ENCODE measurements at regions not wholly inside any gene's neighbourhood (a gene's known extent, or its start where the extent isn't known, plus 50 kb on each side); places are given as distances from the start of the nearest gene placed in this dataset.

DNA sequence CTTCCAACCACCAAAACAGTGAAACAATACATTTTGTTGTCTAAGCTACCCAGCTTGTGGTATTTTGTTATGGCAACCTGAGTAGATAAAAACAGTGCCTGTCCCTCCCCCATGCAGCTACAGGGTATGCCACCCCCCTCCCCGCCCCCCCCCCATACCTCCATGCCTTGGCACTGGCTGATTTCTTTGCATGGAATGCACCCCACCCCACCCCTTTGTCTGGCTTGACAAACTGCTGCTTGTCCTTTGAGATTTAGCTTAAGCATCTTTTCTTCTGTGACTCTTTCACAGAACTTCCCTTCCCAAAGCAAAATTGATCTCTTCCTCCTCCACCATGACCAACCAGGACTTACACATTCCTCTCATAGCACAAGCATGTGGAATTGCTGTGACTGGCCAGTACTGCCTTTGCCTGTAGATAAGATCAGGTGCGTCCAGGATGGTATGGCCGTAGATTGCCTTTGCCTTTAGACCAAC lies 64.6 kb upstream of the ADGRF1 start:
- Histone ChIP-seq H3K79me1 (ENCODE audit: low read depth, low read length) (no peaks in the 10 kb centered on the region), H4K5ac (ENCODE audit: insufficient read length, low read depth, low read length) (no peak overlapping the region), H4K8ac (ENCODE audit: extremely low read depth, insufficient read depth, low read length) (no peak overlapping the region), H2BK5ac (ENCODE audit: low read depth, low read length) (peak overlapping the region; percentile 94), H4K20me1 (replicated peaks in 1 of 2; ENCODE audit: control insufficient read depth in 1 of 2, insufficient read depth in 2 of 2, low read length in 2 of 2) (no peaks in the 10 kb centered on the region), H3K23ac (ENCODE audit: insufficient read length) (no peak overlapping the region), H2BK12ac (ENCODE audit: low read depth, low read length) (peak overlapping the region; percentile 10), H3K23me2 (ENCODE audit: low read depth, low read length) (no peaks in the 10 kb centered on the region), H2AFZ (ENCODE audit: low read length) (peak overlapping the region; percentile 84; the same call in 1 of the 2 replicates), H3K18ac (ENCODE audit: extremely low read depth, low read length) (no peak overlapping the region; the same call in 1 of the 2 replicates), H3K9ac (replicated peaks in 1 of 4; ENCODE audit: extremely low read depth in 1 of 4, low read depth in 3 of 4, low read length in 3 of 4) (no peak overlapping the region), H2BK15ac (ENCODE audit: low read length) (no peak overlapping the region), H3K36me3 (ENCODE audit: control insufficient read depth in 2 of 4, insufficient read depth in 4 of 4, low read length in 3 of 4) (no peaks in the 10 kb centered on the region), H2AK5ac (ENCODE audit: low read depth, low read length) (peak overlapping the region; percentile 97; the same call in 1 of the 2 replicates), H3K56ac (replicated peaks; ENCODE audit: insufficient read length, low read depth, low read length) (no peak overlapping the region), H3K27ac (ENCODE audit: low read depth, low read length) (peak overlapping the region; percentile 77), H3K4me2 (ENCODE audit: insufficient read depth in 1 of 2, low read depth in 2 of 2, low read length in 2 of 2) (peak overlapping the region in 1 of 2 experiments; percentile 7; a peak in 1 of 4 replicates), H3K4ac (replicated peaks; ENCODE audit: insufficient read length, low read depth, low read length) (no peak overlapping the region), H2BK20ac (ENCODE audit: low read length) (0 out of 2 replicates have a peak overlapping the region, but pooled peaks have one; percentile 0), H3K4me1 (replicated peaks in 1 of 4; ENCODE audit: control insufficient read depth in 3 of 4, insufficient read depth in 4 of 4, low read length in 3 of 4) (peaks cover 4 to 12% (median 8%) of the 10 kb centered on the region in 4 experiments; a peak in 6 of 7 replicates), H3K27me3 (replicated peaks in 1 of 4; ENCODE audit: control insufficient read depth in 3 of 4, extremely low read depth in 1 of 4, insufficient read depth in 3 of 4, low read length in 3 of 4) (no peaks in the 10 kb centered on the region), H4K91ac (replicated peaks; ENCODE audit: insufficient read length, low read length) (no peak overlapping the region), H3K4me3 (ENCODE audit: extremely low read depth in 1 of 4, insufficient read depth in 2 of 4, low read depth in 3 of 4, low read length in 4 of 4) (no peak overlapping the region), H3K79me2 (ENCODE audit: control insufficient read depth in 1 of 2, insufficient read depth in 2 of 2, low read length in 2 of 2) (no peaks in the 10 kb centered on the region), H3K14ac (ENCODE audit: insufficient read length) (no peak overlapping the region), H2BK120ac (replicated peaks; ENCODE audit: low read depth, low read length) (no peak overlapping the region), H3K9me3 (ENCODE audit: insufficient read depth in 2 of 2, low read depth in 1 of 2, low read length in 1 of 2) (no peaks in the 10 kb centered on the region)
- no peak for FAIRE-seq
- no peak for DNase-seq (ENCODE audit: low read depth in 1 of 2, low spot score in 2 of 2)
- peak; percentile 49; the same call in 1 of the 2 replicates for TF ChIP-seq TEAD4 (IDR thresholded peaks at IDR 0.05; ENCODE audit: low read depth, low read length)
- TF ChIP-seq PHF8 (conservative IDR thresholded peaks at IDR 0.05; ENCODE audit: low read depth, low read length): no peak
- TF ChIP-seq, protein P1, sequence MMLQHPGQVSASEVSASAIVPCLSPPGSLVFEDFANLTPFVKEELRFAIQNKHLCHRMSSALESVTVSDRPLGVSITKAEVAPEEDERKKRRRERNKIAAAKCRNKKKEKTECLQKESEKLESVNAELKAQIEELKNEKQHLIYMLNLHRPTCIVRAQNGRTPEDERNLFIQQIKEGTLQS (IDR thresholded peaks at IDR 0.05; ENCODE audit: insufficient read depth, low read depth, low read length): no peak
- 0 out of 2 replicates have a peak, but pooled peaks have one; percentile 47 for TF ChIP-seq SP1 (IDR thresholded peaks at IDR 0.05; ENCODE audit: low read depth, low read length)
- WGBS, 2 experiments (ENCODE audit: extremely low coverage in 1 of 2, insufficient coverage in 1 of 2, insufficient read length in 1 of 2, insufficient replicate concordance in 2 of 2, low coverage in 1 of 2, low lambda C conversion rate in 2 of 2, missing lambda C conversion rate in 1 of 2): 73% methylated on average over 3 of the region's 3 CpGs; no CpG with 5 or more reads in 1 of the 2 experiments
- ChIA-PET CTCF (ENCODE audit: partially characterized antibody) (interaction anchor here (0.9 to 2.3 kb wide), 4 partner anchors 9 to 369 kb away, joined by 3 to 8 read pairs (median 3); no protein-coding TSS in a partner anchor), POLR2A (ENCODE audit: partially characterized antibody) (interaction anchor here (0.6 kb wide), 1 partner anchor 164 kb away, joined by 3 read pairs; no protein-coding TSS in a partner anchor)
